HL-60 (cell line): ENCODE measurements at regions not wholly inside any gene's neighbourhood (a gene's known extent, or its start where the extent isn't known, plus 50 kb on each side); places are given as distances from the start of the nearest gene placed in this dataset.

ENCODE experiments used
- CTCF ChIP-seq: IDR thresholded peaks from one replicate; pipeline ENCODE4 v1.5.1; 2011; ENCODE audit warnings: low read length, control low read depth, inconsistent platforms; ENCODE audit not compliant: insufficient read depth
- GABPA ChIP-seq: IDR thresholded peaks from 2 replicates; pipeline ENCODE4 v1.6.1; 2012; ENCODE audit warnings: low read depth
- POLR2AphosphoS5 ChIP-seq: IDR thresholded peaks from 2 replicates; pipeline ENCODE4 v1.6.1; 2012; ENCODE audit warnings: low read depth
- SPI1 ChIP-seq: IDR thresholded peaks from 2 replicates; pipeline ENCODE4 v1.6.1; 2012; ENCODE audit warnings: low read depth, mild to moderate bottlenecking, borderline replicate concordance

- TF ChIP-seq CTCF (no peak), POLR2AphosphoS5 (no peak), GABPA (no peak), SPI1 (no peak)
Observed at GRCh38 chr13:50188696-50189095, 173.5 kb downstream of the KCNRG start.
